NCI-H2029 treated with DMSO at 0.1 percent for 48 hours (cell line): ENCODE measurements at regions not wholly inside any gene's neighbourhood (a gene's known extent, or its start where the extent isn't known, plus 50 kb on each side); places are given as distances from the start of the nearest gene placed in this dataset.
"Not testable (repeated sequence)": the region's sequence is repeated elsewhere in the genome, so short reads cannot be mapped to it uniquely, and the experiment has no call there.

ENCODE experiments used
- DNase-seq: peaks from one replicate; lab custom pipeline; 2025; lab: John Stamatoyannopoulos, UW

- DNase-seq, result no peak
Observed at GRCh38 chr20:52049001-52049731, 142.4 kb downstream of the ZFP64 start.

DNA sequence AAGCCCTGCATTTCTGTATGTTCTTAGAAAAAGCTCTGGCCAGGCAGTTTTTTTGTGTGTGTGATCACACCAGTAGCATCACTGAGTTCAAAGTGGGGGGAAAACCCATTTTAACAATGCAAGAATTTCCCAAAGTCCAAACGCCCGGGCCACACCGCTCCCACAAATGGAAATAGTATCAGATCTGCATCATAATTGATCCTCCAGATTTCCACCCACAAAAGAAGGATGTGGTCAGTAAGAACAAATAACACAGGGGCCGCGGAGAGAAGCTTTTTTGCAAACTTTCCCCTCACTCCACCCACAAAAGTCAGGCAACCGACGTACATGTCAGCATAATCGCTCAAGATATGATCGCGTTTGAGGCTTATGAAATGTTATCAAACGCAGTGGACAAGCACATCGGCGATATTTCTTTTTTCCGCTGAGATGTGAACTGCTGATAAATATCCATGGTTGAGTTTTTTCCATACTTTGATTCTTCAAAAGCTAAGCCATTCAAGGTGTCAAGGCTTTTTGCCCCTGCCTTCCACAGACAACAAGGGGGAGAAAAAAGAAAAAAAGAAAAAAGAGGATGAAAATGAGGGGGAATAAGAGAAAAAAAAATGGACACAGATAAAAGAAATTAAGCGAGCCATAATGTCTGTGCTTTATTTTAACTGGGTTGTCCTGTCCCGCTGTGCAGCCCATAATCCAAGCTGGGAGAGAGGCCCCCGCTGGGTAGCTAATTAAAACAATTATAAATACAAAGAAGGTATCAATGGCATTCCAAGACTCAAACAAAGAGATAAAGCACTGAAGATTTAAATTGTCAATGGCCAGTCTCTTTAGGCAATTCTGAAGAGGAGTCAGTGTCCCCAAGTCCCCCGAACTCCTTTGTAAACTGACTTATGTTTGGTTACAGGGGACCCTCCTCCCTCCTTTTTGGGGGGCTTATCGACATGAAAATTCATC is 143.5 kb downstream of the ZFP64 start:
- no peak for DNase-seq

- DNase-seq, result no peak
Observed at GRCh38 chr20:52041966-52042365, 149.6 kb downstream of the ZFP64 start.

GRCh38 chr20:52039790-52040189 is 151.8 kb downstream of the ZFP64 start:
- no peak for DNase-seq

DNA sequence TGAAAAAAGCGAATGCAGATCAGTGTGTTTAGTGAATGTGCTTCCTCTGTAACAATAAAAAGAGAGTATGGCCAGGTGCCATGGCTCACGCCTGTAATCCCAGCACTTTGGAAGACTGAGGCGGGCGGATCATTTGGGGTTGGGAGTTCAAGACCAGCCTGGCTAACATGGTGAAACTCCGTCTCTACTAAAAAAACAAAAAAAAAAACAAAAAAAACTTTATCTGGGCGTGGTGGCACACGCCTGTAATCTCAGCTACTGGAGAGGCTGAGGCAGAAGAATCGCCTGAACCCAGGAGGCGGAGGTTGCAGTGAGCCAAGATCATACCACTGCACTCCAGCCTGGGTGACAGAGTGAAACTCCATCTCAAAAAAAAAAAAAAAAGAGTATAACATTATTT is 152.9 kb downstream of the ZFP64 start:
- not testable (repeated sequence) for DNase-seq

DNA sequence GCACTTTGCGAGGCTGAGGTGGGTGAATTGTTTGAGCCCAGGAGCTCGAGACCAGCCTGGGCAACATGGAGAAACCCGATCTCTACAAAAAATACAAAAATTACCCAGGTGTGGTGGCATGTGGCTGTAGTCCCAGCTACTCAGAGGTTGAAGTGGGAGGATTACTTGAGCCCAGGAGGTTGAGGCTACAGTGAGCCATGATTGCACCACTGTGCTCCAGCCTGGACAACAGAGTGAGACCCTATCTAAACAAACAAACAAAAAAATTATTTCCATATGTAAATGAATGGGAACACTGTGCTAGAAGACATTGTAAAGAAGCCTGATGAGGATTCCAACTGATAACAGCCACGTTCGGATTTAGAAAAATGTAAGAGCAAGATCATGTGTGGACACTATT is 154.2 kb downstream of the ZFP64 start:
- no peak for DNase-seq

- peak; percentile 23 for DNase-seq
Observed at GRCh38 chr20:52035977-52036376, 155.6 kb downstream of the ZFP64 start.

GRCh38 chr20:52035498-52035897 is 156.1 kb downstream of the ZFP64 start:
- DNase-seq, result no peak

- no peak for DNase-seq
Observed at GRCh38 chr20:52034581-52034980, 157.0 kb downstream of the ZFP64 start.

GRCh38 chr20:52033313-52033712 is 158.3 kb downstream of the ZFP64 start:
- no peak for DNase-seq

- not testable (repeated sequence) for DNase-seq
Observed at GRCh38 chr20:52032304-52032683, 159.3 kb downstream of the ZFP64 start.

- DNase-seq, result no peak
Observed at GRCh38 chr20:52031563-52032303, 159.8 kb downstream of the ZFP64 start.

DNA sequence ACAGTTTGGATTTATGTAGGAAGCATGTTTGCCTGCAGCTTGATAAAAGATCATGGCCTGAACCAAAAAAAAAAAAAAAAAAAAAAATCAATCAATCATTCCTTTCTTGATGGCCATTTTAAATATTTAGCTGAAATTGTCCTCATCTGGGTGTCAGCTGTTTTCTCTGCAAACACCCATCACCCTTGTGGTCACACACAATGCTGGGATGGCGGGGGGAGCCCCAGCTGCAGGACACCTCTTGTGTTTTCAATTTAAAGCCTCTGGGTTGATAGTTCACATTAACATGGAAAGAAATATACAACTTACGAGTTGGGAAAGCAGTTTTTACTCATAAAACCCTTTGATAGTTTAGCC is 160.4 kb downstream of the ZFP64 start:
- no peak for DNase-seq

DNA sequence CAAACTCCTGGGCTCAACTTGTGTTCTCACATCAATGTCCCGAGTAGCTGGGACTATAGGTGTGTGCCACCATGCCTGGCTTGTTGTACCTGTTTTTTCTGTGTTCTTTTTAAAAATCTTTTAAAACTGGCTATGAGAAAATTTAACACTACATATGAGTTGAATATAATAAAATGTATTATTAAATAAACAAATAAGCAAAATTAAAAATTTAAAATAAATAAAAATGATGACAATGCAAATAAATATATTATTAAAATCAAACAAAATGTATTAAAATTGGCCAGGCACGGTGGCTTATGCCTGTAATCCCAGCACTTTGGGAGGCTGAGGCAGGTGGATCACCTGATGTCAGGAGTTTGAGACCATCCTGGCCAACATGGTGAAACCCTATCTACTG is 162.4 kb downstream of the ZFP64 start:
- not testable (repeated sequence) for DNase-seq

DNA sequence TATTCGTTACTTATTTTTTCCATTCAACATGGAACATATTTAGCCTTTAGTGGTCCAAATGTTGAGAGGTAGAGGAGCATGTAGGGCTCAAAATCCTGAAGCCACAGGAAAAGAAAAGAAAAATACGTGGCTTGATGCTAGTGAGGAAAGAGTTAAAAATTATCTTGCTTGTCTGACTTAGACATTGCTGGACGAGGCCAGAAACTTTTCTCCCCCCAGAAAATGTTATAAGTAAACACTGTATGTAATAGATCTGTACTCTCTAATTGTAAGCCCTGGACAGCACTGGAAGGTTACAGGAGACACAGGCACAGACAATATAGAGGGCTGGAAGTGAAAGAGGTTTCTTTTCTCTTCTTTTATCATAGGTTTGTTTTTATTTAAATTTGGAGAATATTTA is 165.6 kb downstream of the ZFP64 start:
- no peak for DNase-seq

GRCh38 chr20:52019313-52019712 is 172.3 kb downstream of the ZFP64 start:
- DNase-seq, result no peak

GRCh38 chr20:52017669-52018317 is 173.8 kb downstream of the ZFP64 start:
- no peak for DNase-seq

GRCh38 chr20:52016022-52016421 is 175.6 kb downstream of the ZFP64 start:
- DNase-seq, result no peak

- DNase-seq, result no peak
Observed at GRCh38 chr20:52015155-52015554, 176.4 kb downstream of the ZFP64 start.

DNA sequence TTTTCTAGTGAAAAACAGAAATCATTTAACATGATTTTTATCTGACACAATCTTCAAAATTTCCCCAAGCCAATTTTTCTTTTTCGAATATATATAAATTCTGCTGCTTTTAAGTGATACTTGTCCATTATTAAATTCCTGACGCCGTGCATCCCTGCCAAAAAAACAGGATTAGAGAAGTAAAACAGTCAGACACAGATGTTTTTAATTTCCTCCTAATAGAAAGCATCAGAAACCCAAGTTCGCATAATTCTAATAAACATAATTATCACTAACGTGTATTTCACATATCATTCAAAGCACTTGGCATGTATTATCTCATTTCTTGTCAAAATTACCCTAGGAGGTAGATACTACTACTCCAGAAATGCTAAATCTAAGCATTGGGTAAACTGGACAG is 179.5 kb downstream of the ZFP64 start:
- no peak for DNase-seq

- DNase-seq, result no peak
Observed at GRCh38 chr20:52011093-52011492, 180.5 kb downstream of the ZFP64 start.

DNA sequence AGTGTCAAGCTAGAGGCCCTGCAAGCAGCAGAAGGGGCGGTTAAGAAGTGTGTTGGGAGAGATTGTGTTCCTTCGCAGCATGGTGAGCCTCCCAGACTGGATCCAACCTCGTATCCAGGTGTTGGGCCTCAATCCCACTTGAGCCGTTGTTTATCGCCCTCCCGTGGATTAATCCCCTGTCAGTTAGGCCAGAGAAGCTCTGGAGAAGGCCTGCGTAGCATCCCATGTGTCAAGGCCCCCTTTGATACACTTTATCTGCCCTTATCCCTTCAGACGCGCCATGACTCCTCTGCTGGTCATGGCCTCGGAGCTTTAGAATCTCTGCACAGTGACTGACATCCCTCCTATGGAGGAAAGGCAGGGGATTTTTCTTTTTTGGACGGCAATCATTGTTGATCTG is 181.0 kb downstream of the ZFP64 start:
- DNase-seq, result no peak
